ENCODE measurements at regions not wholly inside any gene's neighbourhood (a gene's known extent, or its start where the extent isn't known, plus 50 kb on each side); places are given as distances from the start of the nearest gene placed in this dataset.
A peak's percentile ranks its signal among the peaks of the same experiment; 100 is the strongest.

- Histone ChIP-seq H3K27ac (no peak overlapping the region), H3K4me1 (no peaks in the 10 kb centered on the region), H3K4me3 (no peak overlapping the region), H3K9me3 (no peaks in the 10 kb centered on the region), H3K36me3 (no peaks in the 10 kb centered on the region), H3K27me3 (peaks cover 0 to 24% (median 0%) of the 10 kb centered on the region in 7 donors)
- DNase-seq = no peak
- ATAC-seq = no peak
- intact Hi-C loops (cut with DNase I) = no loop called here
- 84 to 88% methylated on average over 2 of the region's 2 CpGs for WGBS, 2 donors
- TF ChIP-seq CTCF (IDR thresholded peaks at IDR 0.05) = no peak
Measured at GRCh38 chrX:66889418-66889817, 250.5 kb upstream of the EDA2R start.

- no peak overlapping the region for H3K27ac ChIP-seq
- H3K4me3 ChIP-seq = no peak overlapping the region
- no peaks in the 10 kb centered on the region for H3K27me3 ChIP-seq
- no peaks in the 10 kb centered on the region for H3K4me1 ChIP-seq
- TF ChIP-seq CTCF (IDR thresholded peaks at IDR 0.05) = no peak
- ATAC-seq = no peak
- intact Hi-C loops (cut with DNase I) = no loop called here
- no peaks in the 10 kb centered on the region for H3K36me3 ChIP-seq
- no peaks in the 10 kb centered on the region for H3K9me3 ChIP-seq
- DNase-seq = no peak
- WGBS, 2 donors = 76 to 78% methylated on average over 2 of the region's 2 CpGs
Measured at GRCh38 chrX:66882101-66882500, 243.2 kb upstream of the EDA2R start.

DNA sequence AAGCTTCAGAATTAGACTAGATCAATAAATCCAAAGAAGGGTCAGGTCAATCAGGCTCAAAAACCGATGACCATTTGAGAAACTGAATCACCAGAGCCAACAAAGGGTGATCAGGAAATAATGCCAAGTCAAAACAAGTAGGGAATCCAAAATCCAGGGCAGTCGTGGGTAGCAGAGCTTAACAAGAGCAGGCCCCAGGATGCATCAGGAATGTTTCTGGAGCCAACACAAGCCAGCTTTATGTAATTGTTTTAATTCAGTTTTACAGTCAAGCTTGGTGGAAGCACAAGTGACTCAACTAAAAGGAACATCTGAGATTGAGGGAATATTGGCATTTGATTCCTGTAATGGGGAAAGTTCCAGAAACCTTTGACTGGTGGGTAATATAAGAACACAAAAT, 237.9 kb upstream of the EDA2R start:
- TF ChIP-seq CTCF (IDR thresholded peaks at IDR 0.05) = no peak
- H3K4me1 ChIP-seq = no peaks in the 10 kb centered on the region
- H3K4me3 ChIP-seq = no peak overlapping the region
- peaks cover 0 to 8% (median 0%) of the 10 kb centered on the region in 7 donors for H3K27me3 ChIP-seq
- 32 to 37% methylated on average over 2 of the region's 2 CpGs for WGBS, 2 donors
- no peak overlapping the region for H3K27ac ChIP-seq
- ATAC-seq = no peak
- no peaks in the 10 kb centered on the region for H3K36me3 ChIP-seq
- intact Hi-C loops (cut with DNase I) = no loop called here
- DNase-seq = no peak
- no peaks in the 10 kb centered on the region for H3K9me3 ChIP-seq

- Histone ChIP-seq H3K4me1 (no peaks in the 10 kb centered on the region), H3K4me3 (no peak overlapping the region), H3K27ac (no peak overlapping the region), H3K9me3 (no peaks in the 10 kb centered on the region), H3K27me3 (peaks cover 0 to 8% (median 0%) of the 10 kb centered on the region in 7 donors), H3K36me3 (no peaks in the 10 kb centered on the region)
- intact Hi-C loops (cut with DNase I) = no loop called here
- DNase-seq (no peak), ATAC-seq (no peak)
- TF ChIP-seq CTCF (IDR thresholded peaks at IDR 0.05) = no peak
Measured at GRCh38 chrX:66872771-66873170, 233.9 kb upstream of the EDA2R start.

- Histone ChIP-seq H3K27ac (no peak overlapping the region), H3K27me3 (peaks cover 0 to 8% (median 0%) of the 10 kb centered on the region in 7 donors), H3K9me3 (peaks cover 0 to 5% (median 0%) of the 10 kb centered on the region in 11 donors), H3K4me3 (no peak overlapping the region), H3K4me1 (no peaks in the 10 kb centered on the region), H3K36me3 (no peaks in the 10 kb centered on the region)
- intact Hi-C loops (cut with DNase I) = no loop called here
- WGBS, 2 donors = 59 to 76% methylated on average over 2 of the region's 2 CpGs
- no peak for TF ChIP-seq CTCF (IDR thresholded peaks at IDR 0.05)
- ATAC-seq (no peak), DNase-seq (peak in 1 of 2 donors; percentile 5)
Measured at GRCh38 chrX:66863721-66864120, 224.8 kb upstream of the EDA2R start.

Data from heart right ventricle (tissue), 16 donors.